Neuronal stem cell (in vitro differentiated cells): ENCODE measurements at regions not wholly inside any gene's neighbourhood (a gene's known extent, or its start where the extent isn't known, plus 50 kb on each side); places are given as distances from the start of the nearest gene placed in this dataset.

Experiments used
- DNase-seq: peaks from one replicate; pipeline ENCODE4 v3.0.0-alpha.2; 2013; ENCODE audit warnings: low spot score
- H2AFZ ChIP-seq: one replicate; pipeline ENCODE4 v1.6.1; 2013; ENCODE audit warnings: mild to moderate bottlenecking, low read length, inconsistent platforms
- H2AK5ac ChIP-seq: 2 replicates; pipeline ENCODE4 v1.6.1; 2013; ENCODE audit warnings: low read depth, mild to moderate bottlenecking, inconsistent platforms, low read length, moderate library complexity, mixed read lengths
- H2BK120ac ChIP-seq: 2 replicates; pipeline ENCODE4 v1.6.1; 2013; ENCODE audit warnings: low read depth, mild to moderate bottlenecking, inconsistent platforms, low read length, moderate library complexity, mixed read lengths
- H2BK12ac ChIP-seq: one replicate; pipeline ENCODE4 v1.6.1; 2013; ENCODE audit warnings: low read length, inconsistent platforms
- H2BK15ac ChIP-seq: 2 replicates; pipeline ENCODE4 v1.6.1; 2013; ENCODE audit warnings: mild to moderate bottlenecking, low read length, inconsistent platforms, mixed read lengths
- H2BK5ac ChIP-seq: one replicate; pipeline ENCODE4 v1.6.1; 2013; ENCODE audit warnings: inconsistent platforms, mild to moderate bottlenecking, low read length, moderate library complexity
- H3K14ac ChIP-seq: one replicate; pipeline ENCODE4 v1.6.1; 2013; ENCODE audit warnings: low read length, inconsistent platforms
- H3K18ac ChIP-seq: 2 replicates; pipeline ENCODE4 v1.6.1; 2013; ENCODE audit warnings: low read length, inconsistent platforms
- H3K23ac ChIP-seq: 2 replicates; pipeline ENCODE4 v1.6.1; 2013; ENCODE audit warnings: low read depth, mild to moderate bottlenecking, mixed read lengths, low read length, inconsistent platforms; ENCODE audit not compliant: poor library complexity
- H3K27ac ChIP-seq: replicated peaks from 3 replicates; pipeline ENCODE4 v1.5.1; 2013; ENCODE audit warnings: low read length, inconsistent platforms
- H3K27me3 ChIP-seq, 3 experiments: 2 replicates each; pipeline ENCODE4 v1.6.1; 2013; ENCODE audit warnings: low read length in 3 of 3, mild to moderate bottlenecking in 2 of 3, inconsistent platforms in 1 of 3, low read depth in 1 of 3, mixed read lengths in 1 of 3, moderate library complexity in 1 of 3; ENCODE audit not compliant: control insufficient read depth in 3 of 3, insufficient read depth in 3 of 3
- H3K36me3 ChIP-seq, 2 donors: replicated peaks in 1 of 2; 2 replicates each; pipeline ENCODE4 v1.6.1; 2013; ENCODE audit warnings: low read length in 2 of 2; ENCODE audit not compliant: control insufficient read depth in 2 of 2, insufficient read depth in 2 of 2
- H3K4ac ChIP-seq: 2 replicates; pipeline ENCODE4 v1.6.1; 2013; ENCODE audit warnings: inconsistent platforms, mild to moderate bottlenecking, low read length, moderate library complexity
- H3K4me1 ChIP-seq, 2 donors: 1 replicate in 1 of 2; 2 replicates in 1 of 2; pipeline ENCODE4 v1.6.1; 2013; ENCODE audit warnings: low read length in 2 of 2, low read depth in 1 of 2; ENCODE audit not compliant: control insufficient read depth in 2 of 2, insufficient read depth in 1 of 2
- H3K4me2 ChIP-seq: one replicate; pipeline ENCODE4 v1.6.1; 2013; ENCODE audit warnings: mild to moderate bottlenecking, low read length, inconsistent platforms; ENCODE audit not compliant: insufficient read depth, poor library complexity, severe bottlenecking
- H3K4me3 ChIP-seq, 2 donors: 2 replicates each; pipeline ENCODE4 v1.5.1; 2013; ENCODE audit warnings: low read length in 2 of 2, mild to moderate bottlenecking in 2 of 2, inconsistent platforms in 1 of 2, moderate library complexity in 1 of 2
- H3K79me1 ChIP-seq: one replicate; pipeline ENCODE4 v1.6.1; 2013; ENCODE audit warnings: low read depth, mild to moderate bottlenecking, inconsistent platforms, low read length, moderate library complexity
- H3K9ac ChIP-seq: one replicate; pipeline ENCODE4 v1.6.1; 2013; ENCODE audit warnings: mild to moderate bottlenecking, low read depth, low read length, inconsistent platforms; ENCODE audit not compliant: poor library complexity
- H3K9me3 ChIP-seq, 2 donors: replicated peaks in 1 of 2; 2 replicates each; pipeline versions ENCODE3 to v1.6.1; 2013; ENCODE audit warnings: low read length in 2 of 2, mild to moderate bottlenecking in 2 of 2, inconsistent platforms in 1 of 2, low read depth in 1 of 2, mixed read lengths in 1 of 2, moderate library complexity in 1 of 2; ENCODE audit not compliant: control insufficient read depth in 2 of 2, insufficient read depth in 1 of 2
- H4K8ac ChIP-seq: one replicate; pipeline ENCODE4 v1.6.1; 2013; ENCODE audit warnings: low read depth, mild to moderate bottlenecking, inconsistent platforms, low read length, moderate library complexity
- H4K91ac ChIP-seq: one replicate; pipeline ENCODE4 v1.6.1; 2013; ENCODE audit warnings: low read length, low read depth, mild to moderate bottlenecking, inconsistent platforms; ENCODE audit not compliant: poor library complexity
- WGBS, 2 donors: extraction: QIAGEN DNeasy Blood & Tissue Kit; methylation state at CpG; one replicate each; pipeline ENCODE4 v1.1.7; 2013; ENCODE audit warnings: missing lambda C conversion rate in 2 of 2, mixed read lengths in 1 of 2; ENCODE audit not compliant: insufficient read length in 2 of 2, insufficient replicate concordance in 1 of 2; ENCODE audit errors: extremely low coverage in 2 of 2; 5-methylcytosine and 5-hydroxymethylcytosine counted together

DNA sequence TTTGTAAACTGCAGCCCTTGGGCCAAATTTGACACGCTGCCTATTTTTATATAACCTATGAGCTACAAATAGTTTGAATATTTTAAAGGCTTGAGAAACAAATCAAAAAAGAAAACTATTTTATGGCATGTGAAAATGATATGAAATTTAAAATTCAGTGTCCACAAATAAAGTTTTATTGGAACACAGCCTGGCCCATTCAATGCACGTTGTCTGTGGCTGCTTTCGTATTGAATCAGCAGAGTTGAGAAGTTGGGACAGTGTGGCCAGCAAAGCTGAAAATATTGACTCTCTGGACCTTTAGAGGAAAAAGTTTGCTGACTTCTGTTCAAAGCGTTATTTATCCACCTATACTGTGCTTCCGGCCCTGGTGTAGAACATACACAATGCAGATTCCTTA lies 654.2 kb downstream of the MED13L start:
- H3K18ac ChIP-seq = no peak overlapping the region
- no peaks in the 10 kb centered on the region for H3K79me1 ChIP-seq
- no peak overlapping the region for H3K4me3 ChIP-seq
- no peak overlapping the region for H2BK12ac ChIP-seq
- no peak overlapping the region for H3K14ac ChIP-seq
- H3K4ac ChIP-seq = no peak overlapping the region
- H2BK120ac ChIP-seq = no peak overlapping the region
- peaks cover 0 to 2% of the 10 kb centered on the region in 2 donors for H3K4me1 ChIP-seq
- no peak overlapping the region for H2AFZ ChIP-seq
- no peak overlapping the region for H2BK5ac ChIP-seq
- H3K4me2 ChIP-seq = no peak overlapping the region
- peak overlapping the region; percentile 5 for H3K27ac ChIP-seq
- H4K91ac ChIP-seq = no peak overlapping the region
- H3K23ac ChIP-seq = no peak overlapping the region
- no peak overlapping the region for H3K9ac ChIP-seq
- no peak overlapping the region for H2BK15ac ChIP-seq
- no CpG with 5 or more reads among the region's 5 CpGs for WGBS, 2 donors
- no peak for DNase-seq
- H4K8ac ChIP-seq = no peak overlapping the region
- H3K27me3 ChIP-seq = no peaks in the 10 kb centered on the region
- H3K9me3 ChIP-seq = peaks cover 0 to 2% of the 10 kb centered on the region in 2 donors
- H3K36me3 ChIP-seq = no peaks in the 10 kb centered on the region
- H2AK5ac ChIP-seq = no peak overlapping the region

DNA sequence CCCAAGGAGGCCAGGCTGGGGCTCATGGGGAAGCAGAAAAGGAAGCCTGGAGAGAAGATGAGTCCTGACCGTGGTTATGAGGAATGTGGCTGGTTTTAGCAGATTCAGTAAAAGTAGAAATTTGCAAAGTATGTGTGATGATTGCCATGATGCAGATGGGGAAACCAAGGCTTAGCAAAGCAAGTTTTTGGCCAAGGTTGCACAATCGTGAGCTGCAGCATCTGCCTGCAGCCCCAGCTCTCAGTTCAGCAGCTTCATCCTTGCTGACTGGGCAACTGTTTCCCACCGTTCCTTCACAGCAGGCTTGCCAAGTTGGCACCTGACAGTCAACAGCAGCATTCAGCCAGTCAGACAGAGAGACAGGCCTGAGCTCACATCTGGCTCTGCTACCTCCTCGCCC lies 656.7 kb downstream of the MED13L start:
- no peak overlapping the region for H2BK12ac ChIP-seq
- H2BK5ac ChIP-seq = no peak overlapping the region
- no peak for DNase-seq
- no peaks in the 10 kb centered on the region for H3K36me3 ChIP-seq
- H3K79me1 ChIP-seq = no peaks in the 10 kb centered on the region
- H2AK5ac ChIP-seq = no peak overlapping the region
- H3K4ac ChIP-seq = no peak overlapping the region
- H3K23ac ChIP-seq = no peak overlapping the region
- no CpG with 5 or more reads among the region's 4 CpGs for WGBS, 2 donors
- H3K18ac ChIP-seq = no peak overlapping the region
- H2BK120ac ChIP-seq = no peak overlapping the region
- no peak overlapping the region for H4K91ac ChIP-seq
- peaks cover 0 to 2% of the 10 kb centered on the region in 2 donors for H3K9me3 ChIP-seq
- no peaks in the 10 kb centered on the region for H3K27me3 ChIP-seq
- no peak overlapping the region for H4K8ac ChIP-seq
- H2AFZ ChIP-seq = no peak overlapping the region
- peaks cover 0 to 2% of the 10 kb centered on the region in 2 donors for H3K4me1 ChIP-seq
- H3K9ac ChIP-seq = no peak overlapping the region
- no peak overlapping the region for H2BK15ac ChIP-seq
- no peak overlapping the region for H3K4me2 ChIP-seq
- H3K27ac ChIP-seq = no peak overlapping the region
- no peak overlapping the region for H3K14ac ChIP-seq
- no peak overlapping the region for H3K4me3 ChIP-seq

DNA sequence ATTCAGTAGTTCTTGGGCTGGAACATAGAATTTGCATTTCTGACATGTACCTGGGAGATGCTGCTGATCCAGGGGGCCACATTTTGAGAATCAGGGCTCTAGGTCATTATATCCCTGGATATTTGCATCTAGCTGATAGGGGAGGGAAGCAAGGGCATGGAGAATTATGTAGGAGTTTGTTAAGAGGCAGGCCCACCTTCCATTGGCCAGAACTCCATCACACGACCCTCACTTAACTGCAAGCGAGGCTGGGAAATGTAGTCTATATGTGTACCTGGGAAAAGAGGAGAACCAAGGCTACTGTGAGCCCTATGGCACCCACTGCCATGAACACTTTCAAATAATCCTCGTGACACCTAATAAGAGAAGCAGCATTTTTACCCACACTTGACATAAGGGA lies 657.6 kb downstream of the MED13L start:
- Histone ChIP-seq H3K14ac (no peak overlapping the region), H2BK15ac (no peak overlapping the region)
- WGBS, 2 donors = no CpG with 5 or more reads among the region's 3 CpGs

DNA sequence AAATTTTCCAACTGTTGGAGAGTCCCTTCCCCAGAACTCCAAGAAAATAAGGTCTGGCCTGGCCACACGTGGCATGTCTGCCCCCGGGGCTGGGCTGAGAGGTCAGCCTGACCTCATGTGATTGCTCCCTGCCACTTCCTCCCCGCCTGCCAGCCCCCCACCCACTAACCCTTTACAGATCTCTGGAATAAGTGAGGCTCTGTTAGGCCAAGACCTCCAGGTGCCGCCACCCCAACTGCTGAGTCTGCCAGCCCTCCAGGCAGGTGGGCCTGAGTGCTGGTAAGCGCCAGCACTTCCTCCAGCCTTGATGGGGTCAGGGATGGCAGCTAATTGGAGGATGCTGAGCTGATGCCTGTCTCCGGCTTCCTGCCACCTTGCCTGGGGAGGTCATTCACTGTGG lies 658.4 kb downstream of the MED13L start:
- DNase-seq = no peak
- H3K27ac ChIP-seq = no peak overlapping the region
- H3K9me3 ChIP-seq = no peaks in the 10 kb centered on the region
- H3K14ac ChIP-seq = no peak overlapping the region
- H2BK5ac ChIP-seq = no peak overlapping the region
- no peak overlapping the region for H4K8ac ChIP-seq
- no peaks in the 10 kb centered on the region for H3K79me1 ChIP-seq
- no peak overlapping the region for H3K4me3 ChIP-seq
- H3K18ac ChIP-seq = no peak overlapping the region
- H2AK5ac ChIP-seq = peak overlapping the region; percentile 2
- H3K4ac ChIP-seq = no peak overlapping the region
- no peak overlapping the region for H3K4me2 ChIP-seq
- no peak overlapping the region for H2AFZ ChIP-seq
- H3K27me3 ChIP-seq = no peaks in the 10 kb centered on the region
- H3K9ac ChIP-seq = no peak overlapping the region
- no peak overlapping the region for H2BK120ac ChIP-seq
- no CpG with 5 or more reads among the region's 6 CpGs for WGBS, 2 donors
- no peak overlapping the region for H4K91ac ChIP-seq
- H3K36me3 ChIP-seq = no peaks in the 10 kb centered on the region
- no peak overlapping the region for H2BK12ac ChIP-seq
- no peak overlapping the region for H2BK15ac ChIP-seq
- H3K23ac ChIP-seq = no peak overlapping the region
- peaks cover 0 to 2% of the 10 kb centered on the region in 2 donors for H3K4me1 ChIP-seq

More for the DNA sequence above, 657.6 kb downstream of the MED13L start:
- peaks cover 0 to 2% of the 10 kb centered on the region in 2 donors for H3K9me3 ChIP-seq
- no peak overlapping the region for H2BK5ac ChIP-seq
- no peak overlapping the region for H2AFZ ChIP-seq
- DNase-seq = no peak
- no peak overlapping the region for H3K4me2 ChIP-seq
- H3K4me3 ChIP-seq = no peak overlapping the region
- H3K18ac ChIP-seq = no peak overlapping the region
- H4K8ac ChIP-seq = no peak overlapping the region
- no peak overlapping the region for H2AK5ac ChIP-seq
- H3K36me3 ChIP-seq = no peaks in the 10 kb centered on the region
- no peak overlapping the region for H2BK12ac ChIP-seq
- no peaks in the 10 kb centered on the region for H3K27me3 ChIP-seq
- no peak overlapping the region for H4K91ac ChIP-seq
- H3K9ac ChIP-seq = no peak overlapping the region
- H2BK120ac ChIP-seq = no peak overlapping the region
- H3K23ac ChIP-seq = no peak overlapping the region
- H3K27ac ChIP-seq = no peak overlapping the region
- H3K4me1 ChIP-seq = peaks cover 0 to 2% of the 10 kb centered on the region in 2 donors
- H3K79me1 ChIP-seq = no peaks in the 10 kb centered on the region
- no peak overlapping the region for H3K4ac ChIP-seq
